SJCRH30 (cell line): ENCODE measurements at regions not wholly inside any gene's neighbourhood (a gene's known extent, or its start where the extent isn't known, plus 50 kb on each side); places are given as distances from the start of the nearest gene placed in this dataset.

Experiments used
- DNase-seq, 2 experiments: peaks; one replicate each; pipeline ENCODE4 v3.0.0-alpha.2; 2015 to 2020
- H3K27ac ChIP-seq: fragments of 250-450 bp; sonication (Bioruptor Pico); 2 replicates; pipeline ENCODE4 v1.5.1; 2020; ENCODE audit warnings: mild to moderate bottlenecking, moderate library complexity
- H3K27me3 ChIP-seq: fragments of 250-450 bp; sonication (Bioruptor Pico); 2 replicates; pipeline ENCODE4 v1.5.1; 2020; ENCODE audit warnings: mild to moderate bottlenecking, moderate library complexity
- H3K36me3 ChIP-seq: fragments of 250-450 bp; sonication (Bioruptor Pico); 2 replicates; pipeline ENCODE4 v1.5.1; 2020; ENCODE audit warnings: mild to moderate bottlenecking, moderate library complexity
- H3K4me1 ChIP-seq: fragments of 250-450 bp; sonication (Bioruptor Pico); 2 replicates; pipeline ENCODE4 v1.5.1; 2020; ENCODE audit warnings: mild to moderate bottlenecking, moderate library complexity
- H3K4me3 ChIP-seq: fragments of 250-450 bp; sonication (Bioruptor Pico); 2 replicates; pipeline ENCODE4 v1.5.1; 2020; ENCODE audit warnings: mild to moderate bottlenecking, moderate library complexity
- H3K9me3 ChIP-seq: fragments of 250-450 bp; sonication (Bioruptor Pico); replicated peaks from 2 replicates; pipeline ENCODE4 v1.5.1; 2020; ENCODE audit warnings: mild to moderate bottlenecking, moderate library complexity

GRCh38 chr5:100313657-100314056 lies 221.5 kb upstream of the FAM174A start:
- Histone ChIP-seq H3K27me3 (no peaks in the 10 kb centered on the region), H3K27ac (no peak overlapping the region)

GRCh38 chr5:100311806-100312205 lies 223.4 kb upstream of the FAM174A start:
- H3K9me3 ChIP-seq, result no peaks in the 10 kb centered on the region
- H3K4me1 ChIP-seq, result no peaks in the 10 kb centered on the region
- H3K27ac ChIP-seq, result no peak overlapping the region
- H3K27me3 ChIP-seq, result no peaks in the 10 kb centered on the region
- no peaks in the 10 kb centered on the region for H3K36me3 ChIP-seq
- no peak overlapping the region for H3K4me3 ChIP-seq
- peak in 1 of 2 experiments; percentile 28 for DNase-seq

More at GRCh38 chr5:100313657-100314056, 221.5 kb upstream of the FAM174A start:
- no peak for DNase-seq
- Histone ChIP-seq H3K9me3 (no peaks in the 10 kb centered on the region), H3K36me3 (no peaks in the 10 kb centered on the region), H3K4me3 (no peak overlapping the region), H3K4me1 (no peaks in the 10 kb centered on the region)

GRCh38 chr5:100306000-100306399 lies 229.2 kb upstream of the FAM174A start:
- DNase-seq, result no peak
- Histone ChIP-seq H3K9me3 (no peaks in the 10 kb centered on the region), H3K27me3 (no peaks in the 10 kb centered on the region), H3K27ac (no peak overlapping the region), H3K36me3 (no peaks in the 10 kb centered on the region), H3K4me1 (peaks cover 5% of the 10 kb centered on the region; the same call in 1 of the 2 replicates), H3K4me3 (no peak overlapping the region)

GRCh38 chr5:100303216-100303615 lies 232.0 kb upstream of the FAM174A start:
- H3K4me3 ChIP-seq, result no peak overlapping the region
- H3K9me3 ChIP-seq, result no peaks in the 10 kb centered on the region
- no peaks in the 10 kb centered on the region for H3K27me3 ChIP-seq
- H3K4me1 ChIP-seq, result peaks cover 5% of the 10 kb centered on the region; the same call in 1 of the 2 replicates
- peak overlapping the region; percentile 19 for H3K27ac ChIP-seq
- peak in 1 of 2 experiments; percentile 17 for DNase-seq
- no peaks in the 10 kb centered on the region for H3K36me3 ChIP-seq

GRCh38 chr5:100299261-100299660 lies 235.9 kb upstream of the FAM174A start:
- Histone ChIP-seq H3K4me3 (no peak overlapping the region), H3K36me3 (no peaks in the 10 kb centered on the region), H3K4me1 (peaks cover 5% of the 10 kb centered on the region; the same call in 1 of the 2 replicates), H3K27me3 (no peaks in the 10 kb centered on the region), H3K27ac (no peak overlapping the region), H3K9me3 (no peaks in the 10 kb centered on the region)
- no peak for DNase-seq

GRCh38 chr5:100276071-100276470 lies 259.1 kb upstream of the FAM174A start:
- H3K36me3 ChIP-seq, result no peaks in the 10 kb centered on the region
- H3K27me3 ChIP-seq, result no peaks in the 10 kb centered on the region
- no peaks in the 10 kb centered on the region for H3K9me3 ChIP-seq
- no peak overlapping the region for H3K4me3 ChIP-seq
- no peak for DNase-seq
- H3K27ac ChIP-seq, result no peak overlapping the region
- H3K4me1 ChIP-seq, result no peaks in the 10 kb centered on the region

GRCh38 chr5:100275631-100276030 lies 259.5 kb upstream of the FAM174A start:
- Histone ChIP-seq H3K27ac (no peak overlapping the region), H3K4me3 (no peak overlapping the region), H3K27me3 (no peaks in the 10 kb centered on the region), H3K36me3 (no peaks in the 10 kb centered on the region), H3K9me3 (no peaks in the 10 kb centered on the region), H3K4me1 (no peaks in the 10 kb centered on the region)
- DNase-seq, result no peak

GRCh38 chr5:100273846-100274580 lies 261.2 kb upstream of the FAM174A start:
- Histone ChIP-seq H3K4me1 (peaks cover 3% of the 10 kb centered on the region; the same call in 1 of the 2 replicates), H3K27ac (no peak overlapping the region), H3K9me3 (no peaks in the 10 kb centered on the region), H3K4me3 (no peak overlapping the region), H3K36me3 (no peaks in the 10 kb centered on the region), H3K27me3 (no peaks in the 10 kb centered on the region)
- no peak for DNase-seq

- DNase-seq, result peak in 1 of 2 experiments; percentile 23
Observed at GRCh38 chr5:100270023-100270771, 265.0 kb upstream of the FAM174A start.

GRCh38 chr5:100260968-100261367 lies 274.2 kb upstream of the FAM174A start:
- H3K36me3 ChIP-seq, result no peaks in the 10 kb centered on the region
- no peaks in the 10 kb centered on the region for H3K4me1 ChIP-seq
- DNase-seq, result no peak

More at GRCh38 chr5:100270023-100270771, 265.0 kb upstream of the FAM174A start:
- H3K4me1 ChIP-seq, result peaks cover 3% of the 10 kb centered on the region; the same call in 1 of the 2 replicates
- no peaks in the 10 kb centered on the region for H3K27me3 ChIP-seq
- no peaks in the 10 kb centered on the region for H3K36me3 ChIP-seq
- H3K27ac ChIP-seq, result peak overlapping the region; percentile 9
- H3K4me3 ChIP-seq, result peak overlapping the region; percentile 25; the same call in 1 of the 2 replicates
- H3K9me3 ChIP-seq, result no peaks in the 10 kb centered on the region

GRCh38 chr5:100252944-100253343 lies 282.2 kb upstream of the FAM174A start:
- H3K36me3 ChIP-seq, result no peaks in the 10 kb centered on the region
- no peaks in the 10 kb centered on the region for H3K27me3 ChIP-seq
- H3K9me3 ChIP-seq, result no peaks in the 10 kb centered on the region
- DNase-seq, result no peak
- H3K4me3 ChIP-seq, result no peak overlapping the region
- H3K4me1 ChIP-seq, result no peaks in the 10 kb centered on the region
- no peak overlapping the region for H3K27ac ChIP-seq

More at GRCh38 chr5:100260968-100261367, 274.2 kb upstream of the FAM174A start:
- H3K27ac ChIP-seq, result no peak overlapping the region
- H3K27me3 ChIP-seq, result no peaks in the 10 kb centered on the region
- no peak overlapping the region for H3K4me3 ChIP-seq
- H3K9me3 ChIP-seq, result no peaks in the 10 kb centered on the region

GRCh38 chr5:100252037-100252436 lies 283.1 kb upstream of the FAM174A start:
- no peaks in the 10 kb centered on the region for H3K36me3 ChIP-seq
- no peak overlapping the region for H3K27ac ChIP-seq
- H3K4me3 ChIP-seq, result no peak overlapping the region
- no peaks in the 10 kb centered on the region for H3K27me3 ChIP-seq
- no peak for DNase-seq
- no peaks in the 10 kb centered on the region for H3K9me3 ChIP-seq
- H3K4me1 ChIP-seq, result no peaks in the 10 kb centered on the region

GRCh38 chr5:100249884-100250269 lies 285.3 kb upstream of the FAM174A start:
- no peaks in the 10 kb centered on the region for H3K27me3 ChIP-seq
- no peaks in the 10 kb centered on the region for H3K4me1 ChIP-seq
- no peak overlapping the region for H3K27ac ChIP-seq
- H3K4me3 ChIP-seq, result no peak overlapping the region
- H3K36me3 ChIP-seq, result no peaks in the 10 kb centered on the region
- H3K9me3 ChIP-seq, result no peaks in the 10 kb centered on the region
- no peak for DNase-seq

- Histone ChIP-seq H3K27me3 (no peaks in the 10 kb centered on the region), H3K4me1 (no peaks in the 10 kb centered on the region), H3K36me3 (no peaks in the 10 kb centered on the region), H3K9me3 (no peaks in the 10 kb centered on the region), H3K4me3 (no peak overlapping the region), H3K27ac (no peak overlapping the region)
- no peak for DNase-seq
Observed at GRCh38 chr5:100249211-100249883, 285.8 kb upstream of the FAM174A start.

GRCh38 chr5:100232736-100233135 lies 302.4 kb upstream of the FAM174A start:
- Histone ChIP-seq H3K36me3 (no peaks in the 10 kb centered on the region), H3K27ac (no peak overlapping the region), H3K4me3 (no peak overlapping the region), H3K9me3 (no peaks in the 10 kb centered on the region), H3K4me1 (no peaks in the 10 kb centered on the region), H3K27me3 (no peaks in the 10 kb centered on the region)
- no peak for DNase-seq
